BJ (cell line): ENCODE measurements at regions not wholly inside any gene's neighbourhood (a gene's known extent, or its start where the extent isn't known, plus 50 kb on each side); places are given as distances from the start of the nearest gene placed in this dataset.

Experiments used
- CTCF ChIA-PET: fragments of 350-600 bp; formaldehyde crosslinking; extraction: SDS; loops from one replicate; lab custom pipeline; 2021; ENCODE audit warnings: antibody characterized with exemption, inconsistent platforms; lab: Yijun Ruan, JAX
- POLR2A ChIA-PET: fragments of 300-600 bp; sonication (Branson Sonifier 250); formaldehyde crosslinking; extraction: SDS; loops from one replicate; lab custom pipeline; 2021; ENCODE audit warnings: antibody characterized with exemption; lab: Charles Lee
- DNase-seq: peaks from one replicate; pipeline ENCODE4 v3.0.0-alpha.2; 2011; ENCODE audit warnings: low read depth
- H3K27me3 ChIP-seq: 2 replicates; pipeline ENCODE4 v1.6.0; 2011; ENCODE audit warnings: low read length; ENCODE audit not compliant: control insufficient read depth, insufficient read depth
- H3K36me3 ChIP-seq: 2 replicates; pipeline ENCODE4 v1.5.1; 2011; ENCODE audit warnings: low read length; ENCODE audit not compliant: control insufficient read depth, insufficient read depth
- H3K4me3 ChIP-seq: 2 replicates; pipeline ENCODE4 v1.5.1; 2011; ENCODE audit warnings: low read depth, mild to moderate bottlenecking, control low read depth, low read length
- TF ChIP-seq, protein P1 (sequence below): IDR thresholded peaks from 2 replicates; pipeline ENCODE4 v1.5.1; 2011; ENCODE audit warnings: low read depth, mild to moderate bottlenecking, control low read depth, inconsistent platforms, low read length, moderate library complexity; ENCODE audit not compliant: insufficient read depth

DNA sequence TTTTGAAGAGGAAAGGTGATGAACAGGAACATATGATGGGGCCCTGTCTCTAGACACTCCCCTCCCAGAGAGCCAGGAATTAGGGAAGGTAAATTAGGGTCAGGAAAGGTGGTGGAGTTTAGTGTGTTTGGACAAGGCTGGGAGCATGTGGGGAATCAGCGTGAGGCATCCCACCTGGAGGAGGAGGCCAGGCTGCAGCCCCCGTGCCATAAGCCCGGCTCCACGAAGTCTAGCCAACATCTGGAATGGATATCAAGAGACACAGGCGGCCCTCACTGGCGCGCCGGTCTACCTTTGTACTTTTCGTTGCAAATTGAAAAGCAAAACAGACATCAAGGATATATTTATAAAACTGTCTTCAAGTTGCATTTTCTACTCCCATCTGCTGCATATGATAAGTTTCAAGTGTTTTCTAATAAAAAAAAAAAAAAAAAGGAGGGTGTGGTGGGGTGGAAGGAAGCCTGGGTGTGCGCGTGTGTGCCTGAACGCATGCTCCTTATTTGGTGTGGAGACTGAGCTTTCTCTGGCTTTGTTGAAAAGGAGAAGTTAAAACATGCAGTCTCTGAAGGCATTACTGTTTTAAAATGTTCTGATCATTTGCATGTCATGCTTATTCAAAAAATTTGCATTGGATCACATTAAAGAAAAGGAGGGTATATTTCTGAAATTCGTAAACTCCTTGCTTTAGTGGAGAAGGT is 546.7 kb upstream of the ID2 start:
- Histone ChIP-seq H3K27me3 (no peaks in the 10 kb centered on the region), H3K4me3 (no peak overlapping the region), H3K36me3 (no peaks in the 10 kb centered on the region)
- TF ChIP-seq, protein P1, sequence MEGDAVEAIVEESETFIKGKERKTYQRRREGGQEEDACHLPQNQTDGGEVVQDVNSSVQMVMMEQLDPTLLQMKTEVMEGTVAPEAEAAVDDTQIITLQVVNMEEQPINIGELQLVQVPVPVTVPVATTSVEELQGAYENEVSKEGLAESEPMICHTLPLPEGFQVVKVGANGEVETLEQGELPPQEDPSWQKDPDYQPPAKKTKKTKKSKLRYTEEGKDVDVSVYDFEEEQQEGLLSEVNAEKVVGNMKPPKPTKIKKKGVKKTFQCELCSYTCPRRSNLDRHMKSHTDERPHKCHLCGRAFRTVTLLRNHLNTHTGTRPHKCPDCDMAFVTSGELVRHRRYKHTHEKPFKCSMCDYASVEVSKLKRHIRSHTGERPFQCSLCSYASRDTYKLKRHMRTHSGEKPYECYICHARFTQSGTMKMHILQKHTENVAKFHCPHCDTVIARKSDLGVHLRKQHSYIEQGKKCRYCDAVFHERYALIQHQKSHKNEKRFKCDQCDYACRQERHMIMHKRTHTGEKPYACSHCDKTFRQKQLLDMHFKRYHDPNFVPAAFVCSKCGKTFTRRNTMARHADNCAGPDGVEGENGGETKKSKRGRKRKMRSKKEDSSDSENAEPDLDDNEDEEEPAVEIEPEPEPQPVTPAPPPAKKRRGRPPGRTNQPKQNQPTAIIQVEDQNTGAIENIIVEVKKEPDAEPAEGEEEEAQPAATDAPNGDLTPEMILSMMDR = no peak
- ChIA-PET POLR2A (no interaction called here), CTCF (no interaction called here)
- DNase-seq = no peak

DNA sequence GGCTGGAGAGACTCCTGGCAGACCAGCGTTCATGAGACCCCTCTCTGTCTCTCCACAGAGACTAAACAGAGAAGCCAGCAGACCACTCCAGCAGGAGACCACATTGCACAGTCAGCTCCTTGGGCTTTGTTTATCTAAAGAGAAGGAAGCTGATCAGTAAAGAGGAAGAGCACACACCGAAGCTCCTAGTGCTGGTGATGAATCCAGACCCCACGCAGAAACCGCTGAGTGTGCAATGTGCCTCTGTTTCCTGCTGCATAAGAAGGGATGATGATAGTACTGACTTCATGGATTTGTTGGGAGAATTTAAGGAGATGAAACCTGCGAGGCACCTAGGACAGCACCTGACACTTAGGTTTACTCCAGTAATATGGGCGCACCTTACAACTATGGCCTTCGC is 544.1 kb upstream of the ID2 start:
- Histone ChIP-seq H3K36me3 (no peaks in the 10 kb centered on the region), H3K4me3 (no peak overlapping the region), H3K27me3 (no peaks in the 10 kb centered on the region)
- ChIA-PET CTCF (interaction anchor here (0.8 to 1.5 kb wide), 3 partner anchors 15 to 50 kb away, joined by 3 read pairs; no protein-coding TSS in a partner anchor), POLR2A (no interaction called here)
- TF ChIP-seq, protein P1 = no peak
- no peak for DNase-seq

DNA sequence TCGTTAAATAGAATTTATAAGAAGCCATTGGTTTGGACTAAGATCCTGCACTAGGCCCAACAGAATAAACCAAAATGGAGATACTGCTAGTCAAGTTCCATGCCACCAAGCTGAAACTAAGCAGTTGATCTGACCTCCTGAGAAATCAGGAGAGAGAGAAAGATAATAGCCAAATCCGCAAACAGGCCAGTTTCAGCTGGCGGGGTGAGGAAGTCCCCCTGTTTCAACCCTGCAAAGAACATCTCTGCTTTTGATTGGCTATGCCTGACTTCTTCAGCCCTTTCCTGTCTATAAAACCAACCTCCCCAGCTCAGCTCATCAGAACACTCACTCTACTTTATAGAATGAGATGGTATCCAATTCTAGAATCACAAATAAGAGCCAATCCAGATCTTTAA is 543.3 kb upstream of the ID2 start:
- no peaks in the 10 kb centered on the region for H3K27me3 ChIP-seq
- DNase-seq = no peak
- POLR2A ChIA-PET = no interaction called here
- no peaks in the 10 kb centered on the region for H3K36me3 ChIP-seq
- CTCF ChIA-PET = interaction anchor here (0.9 to 1.5 kb wide), 2 partner anchors 50 to 263 kb away, joined by 3 read pairs; no protein-coding TSS in a partner anchor
- H3K4me3 ChIP-seq = no peak overlapping the region
- TF ChIP-seq, protein P1 = no peak

DNA sequence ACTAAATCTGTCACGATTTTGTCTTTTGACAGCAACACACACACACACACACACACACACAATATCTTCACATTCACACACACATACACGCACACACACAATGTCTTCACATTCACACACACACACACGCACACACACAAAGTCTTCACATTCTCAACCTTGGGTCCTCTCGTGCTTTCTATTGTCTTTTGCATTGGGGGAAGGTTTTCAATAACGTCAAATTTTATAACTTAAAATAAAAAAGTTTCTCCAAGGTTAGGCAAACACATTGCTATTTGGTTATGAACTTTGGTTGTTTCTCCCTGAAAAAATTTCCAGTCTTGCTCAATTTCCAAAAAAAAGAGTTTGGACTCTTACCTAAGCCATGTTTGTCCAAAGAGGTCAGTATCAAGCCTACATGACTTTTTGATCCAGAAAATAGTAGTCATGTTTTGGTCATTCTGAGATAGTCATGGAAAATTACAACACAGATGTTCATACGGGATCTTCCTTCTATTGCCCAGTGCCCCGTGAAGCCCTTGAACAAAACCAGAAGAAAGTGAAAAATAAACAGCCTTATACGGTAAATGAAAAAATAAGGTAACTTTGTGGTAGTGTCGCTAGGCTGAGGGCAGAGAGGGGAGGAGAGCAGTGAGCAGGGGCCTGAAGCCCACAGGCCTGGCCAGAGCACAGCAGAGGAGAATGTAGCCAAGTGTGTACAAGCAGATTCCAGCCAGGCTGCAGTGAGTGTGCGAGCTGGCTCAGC is 542.8 kb upstream of the ID2 start:
- no peak for DNase-seq
- ChIA-PET CTCF (interaction anchor here (0.9 to 1.5 kb wide), 2 partner anchors 51 to 263 kb away, joined by 3 read pairs; no protein-coding TSS in a partner anchor), POLR2A (no interaction called here)
- H3K36me3 ChIP-seq = no peaks in the 10 kb centered on the region
- TF ChIP-seq, protein P1 = no peak
- H3K4me3 ChIP-seq = no peak overlapping the region
- H3K27me3 ChIP-seq = no peaks in the 10 kb centered on the region

DNA sequence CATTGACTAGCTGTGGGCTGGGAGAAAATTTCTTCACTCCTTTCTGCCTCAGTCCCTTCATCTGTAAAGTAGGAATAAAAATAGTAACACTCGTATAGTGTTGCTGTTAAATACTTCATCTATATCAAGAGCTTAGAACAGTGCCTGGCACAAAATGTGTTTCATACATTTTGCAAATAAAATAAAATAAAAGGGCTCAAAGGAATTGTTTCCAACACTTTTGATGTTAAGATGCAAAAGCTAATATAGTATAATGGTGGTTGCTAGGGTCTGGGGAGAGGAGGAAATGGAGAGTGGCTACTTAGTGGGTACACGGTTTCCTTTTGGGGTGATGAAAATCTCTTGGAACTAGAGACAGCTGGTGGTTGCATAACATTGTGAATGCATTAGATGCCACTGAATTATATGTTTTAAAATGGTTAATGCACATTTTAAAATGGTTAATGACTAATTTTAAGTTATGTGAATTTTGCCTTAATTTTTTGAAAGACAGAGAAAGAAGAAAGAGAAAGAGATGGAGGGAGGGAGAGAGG is 542.1 kb upstream of the ID2 start:
- no peak overlapping the region for H3K4me3 ChIP-seq
- H3K27me3 ChIP-seq = no peaks in the 10 kb centered on the region
- H3K36me3 ChIP-seq = no peaks in the 10 kb centered on the region
- no peak for DNase-seq
- TF ChIP-seq, protein P1 = no peak
- ChIA-PET CTCF (no interaction called here), POLR2A (no interaction called here)
